Astrocyte (in vitro differentiated cells and primary cell): ENCODE measurements at regions not wholly inside any gene's neighbourhood (a gene's known extent, or its start where the extent isn't known, plus 50 kb on each side); places are given as distances from the start of the nearest gene placed in this dataset.
A peak's percentile ranks its signal among the peaks of the same experiment; 100 is the strongest.

Experiments
- DNase-seq: peaks from one replicate; pipeline ENCODE4 v3.0.0-alpha.2; 2010; ENCODE audit warnings: low read depth
- FAIRE-seq: peaks from 2 replicates; lab custom pipeline; 2011; peaks lifted over from hg19 to GRCh38; lab: Jason Lieb, UNC
- H2AFZ ChIP-seq: 2 replicates; pipeline ENCODE4 v1.6.0; 2012; ENCODE audit warnings: low read depth, low read length, inconsistent platforms
- H3K27ac ChIP-seq: 2 replicates; pipeline ENCODE4 v1.5.1; 2011; ENCODE audit warnings: low read depth, low read length, inconsistent platforms
- H3K27me3 ChIP-seq: 2 replicates; pipeline ENCODE4 v1.6.0; 2011; ENCODE audit warnings: low read length, inconsistent platforms; ENCODE audit not compliant: insufficient read depth
- H3K36me3 ChIP-seq: 2 replicates; pipeline ENCODE4 v1.5.1; 2011; ENCODE audit warnings: low read length, inconsistent platforms; ENCODE audit not compliant: insufficient read depth
- H3K4me1 ChIP-seq: 2 replicates; pipeline ENCODE4 v1.5.1; 2011; ENCODE audit warnings: low read length, inconsistent platforms; ENCODE audit not compliant: insufficient read depth
- H3K4me2 ChIP-seq: 2 replicates; pipeline ENCODE4 v1.6.0; 2012; ENCODE audit warnings: low read length, inconsistent platforms
- H3K4me3 ChIP-seq: 2 replicates; pipeline ENCODE4 v1.5.1; 2011; ENCODE audit warnings: low read depth, mild to moderate bottlenecking, low read length, inconsistent platforms; ENCODE audit not compliant: insufficient read depth
- H3K79me2 ChIP-seq: 2 replicates; pipeline ENCODE4 v1.6.0; 2012; ENCODE audit warnings: mild to moderate bottlenecking, low read length, inconsistent platforms; ENCODE audit not compliant: insufficient read depth
- H3K9ac ChIP-seq: 2 replicates; pipeline ENCODE4 v1.6.0; 2012; ENCODE audit warnings: mild to moderate bottlenecking, low read length, inconsistent platforms
- H3K9me3 ChIP-seq: 2 replicates; pipeline ENCODE4 v1.5.1; 2012; ENCODE audit warnings: low read depth, mild to moderate bottlenecking, low read length, inconsistent platforms; ENCODE audit not compliant: insufficient read depth
- H4K20me1 ChIP-seq: 2 replicates; pipeline ENCODE4 v1.6.0; 2012; ENCODE audit warnings: low read length, inconsistent platforms; ENCODE audit not compliant: insufficient read depth
- H3K27ac Mint-ChIP-seq: one replicate; pipeline ENCODE4 v1.8.0; 2021; ENCODE audit warnings: mild to moderate bottlenecking, mixed read lengths; ENCODE audit not compliant: unreplicated experiment
- H3K27me3 Mint-ChIP-seq: one replicate; pipeline ENCODE4 v1.8.0; 2021; ENCODE audit warnings: low read depth, mixed read lengths; ENCODE audit not compliant: unreplicated experiment
- H3K36me3 Mint-ChIP-seq: one replicate; pipeline ENCODE4 v1.8.0; 2021; ENCODE audit warnings: low read depth, mixed read lengths; ENCODE audit not compliant: unreplicated experiment
- H3K4me1 Mint-ChIP-seq: one replicate; pipeline ENCODE4 v1.8.0; 2021; ENCODE audit warnings: low read depth, mixed read lengths; ENCODE audit not compliant: unreplicated experiment
- H3K4me3 Mint-ChIP-seq: one replicate; pipeline ENCODE4 v1.8.0; 2021; ENCODE audit warnings: mild to moderate bottlenecking, moderate library complexity, mixed read lengths; ENCODE audit not compliant: unreplicated experiment
- H3K9me3 Mint-ChIP-seq: one replicate; pipeline ENCODE4 v1.8.0; 2021; ENCODE audit warnings: mild to moderate bottlenecking, mixed read lengths; ENCODE audit not compliant: unreplicated experiment
- EZH2 ChIP-seq: IDR thresholded peaks from 2 replicates; pipeline ENCODE4 v1.6.1; 2012; ENCODE audit warnings: mild to moderate bottlenecking, low read length, inconsistent platforms; ENCODE audit not compliant: insufficient read depth
- TF ChIP-seq, protein P1 (sequence below): IDR thresholded peaks from 2 replicates; pipeline ENCODE4 v1.5.1; 2011; ENCODE audit warnings: low read depth, mild to moderate bottlenecking, inconsistent platforms, low read length, moderate library complexity; ENCODE audit not compliant: insufficient read depth

DNA sequence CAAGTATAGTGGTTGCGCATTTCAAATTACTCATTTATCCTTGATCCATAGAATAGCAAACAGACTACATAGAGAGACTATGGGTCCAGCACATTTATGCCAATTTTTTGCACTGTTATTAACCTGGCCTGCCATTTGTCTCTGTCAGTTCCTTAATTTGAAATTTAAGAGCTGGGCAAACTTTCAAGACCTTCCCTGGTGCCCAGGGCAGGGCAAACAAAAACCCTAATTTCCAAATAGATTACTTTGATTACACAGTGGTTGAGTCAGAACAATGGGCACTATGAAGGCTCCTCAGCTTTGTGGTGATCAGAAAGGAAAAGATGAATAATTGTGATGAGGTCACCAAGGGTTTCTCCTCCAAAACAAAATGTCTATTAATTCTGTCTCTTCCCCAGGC, 80.6 kb downstream of the TNFSF18 start:
- Histone ChIP-seq H2AFZ (no peak overlapping the region), H3K4me1 (peaks cover 21% of the 10 kb centered on the region), H3K4me2 (no peak overlapping the region), H3K27me3 (no peaks in the 10 kb centered on the region), H3K79me2 (no peaks in the 10 kb centered on the region), H3K4me3 (no peak overlapping the region), H3K36me3 (no peaks in the 10 kb centered on the region), H4K20me1 (no peaks in the 10 kb centered on the region), H3K9me3 (no peaks in the 10 kb centered on the region), H3K27ac (peak overlapping the region; percentile 29), H3K9ac (no peak overlapping the region)
- Mint-ChIP-seq H3K4me1 (peaks cover 37% of the 10 kb centered on the region), H3K27ac (peak overlapping the region; percentile 73), H3K36me3 (no peaks in the 10 kb centered on the region), H3K9me3 (no peaks in the 10 kb centered on the region), H3K27me3 (no peaks in the 10 kb centered on the region), H3K4me3 (no peak overlapping the region)
- peak; percentile 47 for DNase-seq
- FAIRE-seq, result no peak
- TF ChIP-seq EZH2, result no peak
- TF ChIP-seq, protein P1, sequence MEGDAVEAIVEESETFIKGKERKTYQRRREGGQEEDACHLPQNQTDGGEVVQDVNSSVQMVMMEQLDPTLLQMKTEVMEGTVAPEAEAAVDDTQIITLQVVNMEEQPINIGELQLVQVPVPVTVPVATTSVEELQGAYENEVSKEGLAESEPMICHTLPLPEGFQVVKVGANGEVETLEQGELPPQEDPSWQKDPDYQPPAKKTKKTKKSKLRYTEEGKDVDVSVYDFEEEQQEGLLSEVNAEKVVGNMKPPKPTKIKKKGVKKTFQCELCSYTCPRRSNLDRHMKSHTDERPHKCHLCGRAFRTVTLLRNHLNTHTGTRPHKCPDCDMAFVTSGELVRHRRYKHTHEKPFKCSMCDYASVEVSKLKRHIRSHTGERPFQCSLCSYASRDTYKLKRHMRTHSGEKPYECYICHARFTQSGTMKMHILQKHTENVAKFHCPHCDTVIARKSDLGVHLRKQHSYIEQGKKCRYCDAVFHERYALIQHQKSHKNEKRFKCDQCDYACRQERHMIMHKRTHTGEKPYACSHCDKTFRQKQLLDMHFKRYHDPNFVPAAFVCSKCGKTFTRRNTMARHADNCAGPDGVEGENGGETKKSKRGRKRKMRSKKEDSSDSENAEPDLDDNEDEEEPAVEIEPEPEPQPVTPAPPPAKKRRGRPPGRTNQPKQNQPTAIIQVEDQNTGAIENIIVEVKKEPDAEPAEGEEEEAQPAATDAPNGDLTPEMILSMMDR, result no peak

DNA sequence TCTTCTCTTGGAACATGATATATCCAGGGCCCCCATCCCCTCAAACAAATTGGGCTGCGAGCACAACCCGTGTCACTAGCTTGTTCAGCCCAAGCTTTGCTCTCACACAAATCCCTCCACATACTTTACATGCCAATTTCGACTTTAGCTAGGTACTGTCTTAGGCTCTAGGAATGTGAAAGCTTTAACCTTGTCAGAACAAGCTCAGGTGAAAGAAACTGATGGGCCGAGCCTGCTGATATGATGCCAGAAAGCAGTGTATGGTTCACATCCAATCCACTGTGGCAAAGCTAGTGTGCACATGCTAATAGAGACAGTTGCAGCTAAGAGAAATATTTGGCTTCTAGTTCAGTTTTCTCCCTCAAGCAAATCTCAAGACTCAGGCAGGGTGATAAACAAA, 79.5 kb downstream of the TNFSF18 start:
- Mint-ChIP-seq H3K4me1 (peaks cover 37% of the 10 kb centered on the region), H3K27ac (peak overlapping the region; percentile 48), H3K36me3 (no peaks in the 10 kb centered on the region), H3K4me3 (no peak overlapping the region), H3K27me3 (no peaks in the 10 kb centered on the region), H3K9me3 (no peaks in the 10 kb centered on the region)
- Histone ChIP-seq H3K4me3 (no peak overlapping the region), H4K20me1 (no peaks in the 10 kb centered on the region), H3K27me3 (no peaks in the 10 kb centered on the region), H3K79me2 (no peaks in the 10 kb centered on the region), H3K4me1 (peaks cover 26% of the 10 kb centered on the region), H3K27ac (no peak overlapping the region), H2AFZ (no peak overlapping the region), H3K9ac (no peak overlapping the region), H3K36me3 (no peaks in the 10 kb centered on the region), H3K9me3 (no peaks in the 10 kb centered on the region), H3K4me2 (no peak overlapping the region)
- TF ChIP-seq EZH2, result no peak
- TF ChIP-seq, protein P1, result no peak
- FAIRE-seq (peak; percentile 23), DNase-seq (no peak)

- Histone ChIP-seq H3K27me3 (no peaks in the 10 kb centered on the region), H3K27ac (no peak overlapping the region), H3K36me3 (no peaks in the 10 kb centered on the region), H3K79me2 (no peaks in the 10 kb centered on the region), H3K4me3 (no peak overlapping the region), H3K9me3 (no peaks in the 10 kb centered on the region), H3K4me2 (no peak overlapping the region), H4K20me1 (no peaks in the 10 kb centered on the region), H2AFZ (no peak overlapping the region), H3K4me1 (peaks cover 27% of the 10 kb centered on the region), H3K9ac (no peak overlapping the region)
- no peaks in the 10 kb centered on the region for H3K27me3 Mint-ChIP-seq
- peak overlapping the region; percentile 48 for H3K27ac Mint-ChIP-seq
- no peak for FAIRE-seq
- no peak for DNase-seq
- no peaks in the 10 kb centered on the region for H3K9me3 Mint-ChIP-seq
- H3K4me1 Mint-ChIP-seq, result peaks cover 38% of the 10 kb centered on the region
- H3K4me3 Mint-ChIP-seq, result no peak overlapping the region
- H3K36me3 Mint-ChIP-seq, result no peaks in the 10 kb centered on the region
- no peak for TF ChIP-seq EZH2
- TF ChIP-seq, protein P1, result no peak
Observed at GRCh38 chr1:172972258-172972657, 78.5 kb downstream of the TNFSF18 start.
